Esophagus squamous epithelium (tissue), 5 donors: ENCODE measurements at regions not wholly inside any gene's neighbourhood (a gene's known extent, or its start where the extent isn't known, plus 50 kb on each side); places are given as distances from the start of the nearest gene placed in this dataset.
A peak's percentile ranks its signal among the peaks of the same experiment; 100 is the strongest.

Experiments used
- DNase-seq: peaks from one replicate; lab custom pipeline; 2025; lab: John Stamatoyannopoulos, UW
- H3K27ac ChIP-seq, 4 donors: fragments of 200-600 bp; sonication (generic); one replicate each; pipeline ENCODE4 v1.5.1; 2016 to 2019; ENCODE audit warnings: mild to moderate bottlenecking in 1 of 4
- H3K27me3 ChIP-seq, 4 donors: fragments of 200-600 bp; sonication (generic); 1 replicate in 3 of 4; 2 replicates in 1 of 4; pipeline versions ENCODE4 v1.5.1 to v1.6.0; 2017 to 2021; ENCODE audit warnings: antibody characterized with exemption in 1 of 4
- H3K36me3 ChIP-seq, 3 donors: fragments of 200-600 bp; sonication (generic); one replicate each; pipeline ENCODE4 v1.5.1; 2016 to 2019
- H3K4me1 ChIP-seq, 3 donors: fragments of 200-600 bp; sonication (generic); one replicate each; pipeline ENCODE4 v1.5.1; 2017 to 2019
- H3K4me3 ChIP-seq, 4 donors: fragments of 200-600 bp; sonication (generic); 1 replicate in 3 of 4; 2 replicates in 1 of 4; pipeline ENCODE4 v1.5.1; 2016 to 2019; ENCODE audit warnings: mild to moderate bottlenecking in 2 of 4, moderate library complexity in 1 of 4
- H3K9me3 ChIP-seq, 3 donors: fragments of 200-600 bp; sonication (generic); one replicate each; pipeline ENCODE4 v1.5.1; 2016 to 2019
- CTCF ChIP-seq, 6 experiments: fragments of 450-650 bp in 4 of 6; fragments of 200-600 bp in 2 of 6; sonication (generic) in 2 of 6; IDR thresholded peaks; one replicate each; pipeline ENCODE4 v1.5.1; 2016 to 2019; ENCODE audit warnings: antibody characterized with exemption in 6 of 6, mild to moderate bottlenecking in 4 of 6, moderate library complexity in 4 of 6
- POLR2A ChIP-seq, 4 donors: fragments of 450-650 bp; IDR thresholded peaks; one replicate each; pipeline ENCODE4 v1.6.1; 2017; ENCODE audit warnings: antibody characterized with exemption in 4 of 4, mild to moderate bottlenecking in 4 of 4, moderate library complexity in 3 of 4
- whole genome bisulfite sequencing, 2 donors: methylation state at CpG; one replicate each; pipeline ENCODE4 v1.1.5; 2018; 5-methylcytosine and 5-hydroxymethylcytosine counted together
- intact Hi-C: fragments of 100-400 bp; cut with DNase I; formaldehyde crosslinking; loops from one replicate; pipeline ENCODE4 v1.15.0; 2022
- donor health status: DM: yes; HTN: yes; CAD: no.

- DNase-seq, result no peak
- H3K9me3 ChIP-seq, result no peaks in the 10 kb centered on the region
- WGBS, 2 donors, result 64 to 74% methylated on average over 12 of the region's 12 CpGs
- H3K27ac ChIP-seq, result no peak overlapping the region
- peaks cover 0 to 8% (median 0%) of the 10 kb centered on the region in 3 donors for H3K4me1 ChIP-seq
- no peak overlapping the region for H3K4me3 ChIP-seq
- no peak for TF ChIP-seq CTCF (IDR thresholded peaks at IDR 0.05)
- no peak for TF ChIP-seq POLR2A (IDR thresholded peaks at IDR 0.05)
- H3K27me3 ChIP-seq, result peaks cover 0 to 43% (median 0%) of the 10 kb centered on the region in 4 donors
- intact Hi-C loops, result no loop called here
- H3K36me3 ChIP-seq, result no peaks in the 10 kb centered on the region
These were observed 79.9 kb upstream of the CD83 start for GRCh38 chr6:14037402-14038277.

- Histone ChIP-seq H3K36me3 (no peaks in the 10 kb centered on the region), H3K4me1 (peaks cover 0 to 8% (median 0%) of the 10 kb centered on the region in 3 donors), H3K9me3 (no peaks in the 10 kb centered on the region), H3K27me3 (peaks cover 0 to 36% (median 0%) of the 10 kb centered on the region in 4 donors), H3K4me3 (no peak overlapping the region), H3K27ac (no peak overlapping the region)
- WGBS, 2 donors, result 48 to 49% methylated on average over 8 of the region's 8 CpGs
- intact Hi-C loops, result no loop called here
- TF ChIP-seq POLR2A (IDR thresholded peaks at IDR 0.05) (no peak), CTCF (IDR thresholded peaks at IDR 0.05) (no peak)
- DNase-seq, result no peak
These were observed 78.8 kb upstream of the CD83 start for GRCh38 chr6:14038467-14039437.

- Histone ChIP-seq H3K9me3 (no peaks in the 10 kb centered on the region), H3K4me1 (peaks cover 0 to 8% (median 0%) of the 10 kb centered on the region in 3 donors), H3K4me3 (no peak overlapping the region), H3K36me3 (no peaks in the 10 kb centered on the region), H3K27me3 (peaks cover 0 to 25% (median 0%) of the 10 kb centered on the region in 4 donors), H3K27ac (no peak overlapping the region)
- TF ChIP-seq POLR2A (IDR thresholded peaks at IDR 0.05) (no peak), CTCF (IDR thresholded peaks at IDR 0.05) (no peak)
- no peak for DNase-seq
- intact Hi-C loops, result loop anchor here (10.0 kb wide), 2 partner anchors 125 to 245 kb away; no protein-coding TSS in a partner anchor
These were observed 77.5 kb upstream of the CD83 start for GRCh38 chr6:14040042-14040441.

GRCh38 chr6:14046476-14047068, 71.0 kb upstream of the CD83 start:
- Histone ChIP-seq H3K36me3 (no peaks in the 10 kb centered on the region), H3K4me3 (no peak overlapping the region), H3K9me3 (no peaks in the 10 kb centered on the region), H3K27me3 (peaks cover 0 to 50% (median 0%) of the 10 kb centered on the region in 4 donors), H3K27ac (no peak overlapping the region), H3K4me1 (peaks cover 0 to 3% (median 0%) of the 10 kb centered on the region in 3 donors)
- 18 to 20% methylated on average over 8 of the region's 8 CpGs for WGBS, 2 donors
- TF ChIP-seq CTCF (IDR thresholded peaks at IDR 0.05) (peak; percentile 14 to 72 (median 52)), POLR2A (IDR thresholded peaks at IDR 0.05) (no peak)
- no peak for DNase-seq
- intact Hi-C loops, result loop anchor here (10.0 kb wide), 2 partner anchors 132 to 252 kb away; no protein-coding TSS in a partner anchor
